Caco-2 (cell line): ENCODE measurements at regions not wholly inside any gene's neighbourhood (a gene's known extent, or its start where the extent isn't known, plus 50 kb on each side); places are given as distances from the start of the nearest gene placed in this dataset.
"Not testable (repeated sequence)": the region's sequence is repeated elsewhere in the genome, so short reads cannot be mapped to it uniquely, and the experiment has no call there.

Experiments
- BruUV-seq: library from RNA; stranded (reverse); fragments of 400-500 nt; replicated peaks from 2 replicates; lab custom pipeline; 2021; lab: Mats Ljungman, UMichigan
- CTCF ChIA-PET: fragments of 300-600 bp; sonication (Branson Sonifier 250); formaldehyde crosslinking; loops from one replicate; lab custom pipeline; 2022; ENCODE audit warnings: antibody characterized with exemption; lab: Charles Lee
- POLR2A ChIA-PET: fragments of 300-600 bp; sonication (Branson Sonifier 250); formaldehyde crosslinking; loops from one replicate; lab custom pipeline; 2022; ENCODE audit warnings: antibody characterized with exemption; lab: Charles Lee
- DNase-seq, 2 experiments: peaks; one replicate each; pipeline versions ENCODE4 v3.0.0 to v3.0.0-alpha.2; 2020 to 2022
- H3K27me3 ChIP-seq: replicated peaks from 2 replicates; pipeline ENCODE4 v1.6.0; 2011; ENCODE audit warnings: low read length; ENCODE audit not compliant: control insufficient read depth, insufficient read depth
- H3K36me3 ChIP-seq: 2 replicates; pipeline ENCODE4 v1.5.1; 2011; ENCODE audit warnings: low read length; ENCODE audit not compliant: control insufficient read depth, insufficient read depth
- H3K4me1 ChIP-seq: fragments of 250-450 bp; sonication (Bioruptor Pico); 2 replicates; pipeline ENCODE4 v1.5.1; 2020; ENCODE audit warnings: mild to moderate bottlenecking
- H3K4me3 ChIP-seq: 2 replicates; pipeline ENCODE4 v1.5.1; 2011; ENCODE audit warnings: low read depth, mild to moderate bottlenecking, control low read depth, low read length
- H3K9me3 ChIP-seq: fragments of 250-450 bp; sonication (Bioruptor Pico); 2 replicates; pipeline ENCODE4 v1.5.1; 2020; ENCODE audit warnings: mild to moderate bottlenecking, moderate library complexity
- H3K27ac Mint-ChIP-seq: one replicate; pipeline ENCODE4 v1.8.0; 2022; ENCODE audit warnings: mixed read lengths; ENCODE audit not compliant: unreplicated experiment
- H3K27me3 Mint-ChIP-seq: one replicate; pipeline ENCODE4 v1.8.0; 2022; ENCODE audit warnings: mixed read lengths; ENCODE audit not compliant: insufficient read depth, unreplicated experiment
- H3K36me3 Mint-ChIP-seq: one replicate; pipeline ENCODE4 v1.8.0; 2022; ENCODE audit warnings: mild to moderate bottlenecking, mixed read lengths; ENCODE audit not compliant: insufficient read depth, unreplicated experiment
- H3K4me1 Mint-ChIP-seq: one replicate; pipeline ENCODE4 v1.8.0; 2022; ENCODE audit warnings: low read depth, mixed read lengths; ENCODE audit not compliant: unreplicated experiment
- H3K4me3 Mint-ChIP-seq: one replicate; pipeline ENCODE4 v1.8.0; 2022; ENCODE audit warnings: mild to moderate bottlenecking, moderate library complexity, mixed read lengths; ENCODE audit not compliant: unreplicated experiment
- H3K9me3 Mint-ChIP-seq: one replicate; pipeline ENCODE4 v1.8.0; 2022; ENCODE audit warnings: mixed read lengths; ENCODE audit not compliant: unreplicated experiment
- CTCF ChIP-seq, 2 experiments: fragments of 200-600 bp in 1 of 2; IDR thresholded peaks; 1 replicate in 1 of 2; 2 replicates in 1 of 2; pipeline versions ENCODE4 v1.5.1 to v1.8.0; 2011 to 2022; ENCODE audit warnings: antibody characterized with exemption in 1 of 2, control low read depth in 1 of 2, inconsistent platforms in 1 of 2, low read depth in 1 of 2, low read length in 1 of 2, mild to moderate bottlenecking in 1 of 2, moderate library complexity in 1 of 2; ENCODE audit not compliant: insufficient read depth in 1 of 2, severe bottlenecking in 1 of 2, unreplicated experiment in 1 of 2
- intact Hi-C: fragments of 100-400 bp; cut with micrococcal nuclease; formaldehyde crosslinking; loops from one replicate; pipeline ENCODE4 v1.10.0; 2022; ENCODE audit not compliant: unreplicated experiment

GRCh38 chr16:77502448-77502847 is 67.6 kb upstream of the ADAMTS18 start:
- Histone ChIP-seq H3K4me3 (no peak overlapping the region), H3K36me3 (no peaks in the 10 kb centered on the region), H3K27me3 (no peaks in the 10 kb centered on the region), H3K4me1 (no peaks in the 10 kb centered on the region), H3K9me3 (no peaks in the 10 kb centered on the region)
- H3K4me3 Mint-ChIP-seq = no peak overlapping the region
- no peak overlapping the region for H3K27ac Mint-ChIP-seq
- no peak for DNase-seq
- intact Hi-C loops = no loop called here
- ChIA-PET CTCF (no interaction called here), POLR2A (no interaction called here)
- no peaks in the 10 kb centered on the region for H3K9me3 Mint-ChIP-seq
- H3K27me3 Mint-ChIP-seq = peaks cover 2% of the 10 kb centered on the region
- no TSS peak for BruUV-seq
- H3K4me1 Mint-ChIP-seq = no peaks in the 10 kb centered on the region
- H3K36me3 Mint-ChIP-seq = no peaks in the 10 kb centered on the region
- no peak for TF ChIP-seq CTCF (IDR thresholded peaks at IDR 0.05; ENCODE audit: insufficient read depth in 1 of 2, low read depth in 1 of 2, low read length in 1 of 2, severe bottlenecking in 1 of 2, unreplicated experiment in 1 of 2)

GRCh38 chr16:77506492-77506891 is 71.7 kb upstream of the ADAMTS18 start:
- H3K9me3 Mint-ChIP-seq, intact Hi-C loops, H3K4me3 ChIP-seq, H3K27me3 ChIP-seq, H3K4me1 ChIP-seq, H3K36me3 Mint-ChIP-seq, CTCF ChIA-PET, POLR2A ChIA-PET, DNase-seq, BruUV-seq, H3K27ac Mint-ChIP-seq, H3K4me1 Mint-ChIP-seq, H3K9me3 ChIP-seq, H3K36me3 ChIP-seq, H3K4me3 Mint-ChIP-seq: not testable (repeated sequence)
- peaks cover 16% of the 10 kb centered on the region for H3K27me3 Mint-ChIP-seq

GRCh38 chr16:77509051-77509450 is 74.2 kb upstream of the ADAMTS18 start:
- ChIA-PET CTCF (no interaction called here), POLR2A (no interaction called here)
- H3K27me3 Mint-ChIP-seq = peaks cover 21% of the 10 kb centered on the region
- no peaks in the 10 kb centered on the region for H3K9me3 Mint-ChIP-seq
- Histone ChIP-seq H3K36me3 (no peaks in the 10 kb centered on the region), H3K27me3 (no peaks in the 10 kb centered on the region; the same call in 1 of the 2 replicates), H3K4me1 (no peaks in the 10 kb centered on the region), H3K4me3 (no peak overlapping the region), H3K9me3 (no peaks in the 10 kb centered on the region)
- no peaks in the 10 kb centered on the region for H3K4me1 Mint-ChIP-seq
- no peak for TF ChIP-seq CTCF (IDR thresholded peaks at IDR 0.05; ENCODE audit: insufficient read depth in 1 of 2, low read depth in 1 of 2, low read length in 1 of 2, severe bottlenecking in 1 of 2, unreplicated experiment in 1 of 2)
- no peak overlapping the region for H3K27ac Mint-ChIP-seq
- no peaks in the 10 kb centered on the region for H3K36me3 Mint-ChIP-seq
- no peak overlapping the region for H3K4me3 Mint-ChIP-seq
- no peak for DNase-seq
- intact Hi-C loops = no loop called here
- no TSS peak for BruUV-seq

GRCh38 chr16:77509796-77510195 is 75.0 kb upstream of the ADAMTS18 start:
- Histone ChIP-seq H3K4me1 (no peaks in the 10 kb centered on the region), H3K9me3 (no peaks in the 10 kb centered on the region), H3K4me3 (no peak overlapping the region), H3K36me3 (no peaks in the 10 kb centered on the region), H3K27me3 (no peaks in the 10 kb centered on the region; the same call in 1 of the 2 replicates)
- peaks cover 22% of the 10 kb centered on the region for H3K27me3 Mint-ChIP-seq
- no peaks in the 10 kb centered on the region for H3K36me3 Mint-ChIP-seq
- ChIA-PET CTCF (no interaction called here), POLR2A (no interaction called here)
- intact Hi-C loops = no loop called here
- no TSS peak for BruUV-seq
- no peak for TF ChIP-seq CTCF (IDR thresholded peaks at IDR 0.05; ENCODE audit: insufficient read depth in 1 of 2, low read depth in 1 of 2, low read length in 1 of 2, severe bottlenecking in 1 of 2, unreplicated experiment in 1 of 2)
- no peak overlapping the region for H3K27ac Mint-ChIP-seq
- DNase-seq = no peak
- H3K9me3 Mint-ChIP-seq = no peaks in the 10 kb centered on the region
- H3K4me1 Mint-ChIP-seq = no peaks in the 10 kb centered on the region
- no peak overlapping the region for H3K4me3 Mint-ChIP-seq
